Esophagus muscularis mucosa (tissue), 4 donors: ENCODE measurements at regions not wholly inside any gene's neighbourhood (a gene's known extent, or its start where the extent isn't known, plus 50 kb on each side); places are given as distances from the start of the nearest gene placed in this dataset.

Source experiments
- DNase-seq: peaks from one replicate; pipeline ENCODE4 v3.0.0-alpha.2; 2017; ENCODE audit errors: extremely low spot score
- H3K27ac ChIP-seq, 4 donors: fragments of 200-600 bp; sonication (generic); replicated peaks in 1 of 4; 1 replicate in 3 of 4; 2 replicates in 1 of 4; pipeline ENCODE4 v1.5.1; 2016 to 2019; ENCODE audit warnings: mild to moderate bottlenecking in 1 of 4
- H3K27me3 ChIP-seq, 4 donors: fragments of 200-600 bp; sonication (generic); one replicate each; pipeline versions ENCODE4 v1.5.1 to v1.6.0; 2016 to 2019
- H3K36me3 ChIP-seq, 4 donors: fragments of 200-600 bp; sonication (generic); one replicate each; pipeline ENCODE4 v1.5.1; 2016 to 2019
- H3K4me1 ChIP-seq, 4 donors: fragments of 200-600 bp; sonication (generic); one replicate each; pipeline ENCODE4 v1.5.1; 2016 to 2019
- H3K4me3 ChIP-seq, 4 donors: fragments of 200-600 bp; sonication (generic); 1 replicate in 2 of 4; 2 replicates in 2 of 4; pipeline ENCODE4 v1.5.1; 2016 to 2019; ENCODE audit warnings: mild to moderate bottlenecking in 4 of 4, moderate library complexity in 1 of 4
- H3K9me3 ChIP-seq, 4 donors: fragments of 200-600 bp; sonication (generic); 1 replicate in 3 of 4; 2 replicates in 1 of 4; pipeline ENCODE4 v1.5.1; 2016 to 2019
- EP300 ChIP-seq: sonication (generic); formaldehyde crosslinking; IDR thresholded peaks from one replicate; pipeline ENCODE4 v1.6.1; 2017; ENCODE audit warnings: antibody characterized with exemption
- POLR2A ChIP-seq: fragments of 450-650 bp; IDR thresholded peaks from one replicate; pipeline ENCODE4 v1.6.1; 2017; ENCODE audit warnings: antibody characterized with exemption, moderate library complexity, mild to moderate bottlenecking, low read depth
- POLR2AphosphoS5 ChIP-seq, 2 donors: sonication (generic); formaldehyde crosslinking; IDR thresholded peaks; one replicate each; pipeline ENCODE4 v1.6.1; 2017; ENCODE audit warnings: antibody characterized with exemption in 2 of 2
- WGBS: methylation state at CpG from one replicate; pipeline ENCODE4 v1.1.5; 2018; 5-methylcytosine and 5-hydroxymethylcytosine counted together
- intact Hi-C: fragments of 100-400 bp; cut with DNase I; formaldehyde crosslinking; loops from one replicate; pipeline ENCODE4 v1.15.1; 2023
- TF ChIP-seq, protein P1 (sequence below), 3 experiments: fragments of 200-600 bp in 2 of 3; fragments of 450-650 bp in 1 of 3; sonication (generic) in 2 of 3; IDR thresholded peaks; one replicate each; pipeline ENCODE4 v1.5.1; 2017 to 2019; ENCODE audit warnings: antibody characterized with exemption in 3 of 3, mild to moderate bottlenecking in 2 of 3, moderate library complexity in 1 of 3

DNA sequence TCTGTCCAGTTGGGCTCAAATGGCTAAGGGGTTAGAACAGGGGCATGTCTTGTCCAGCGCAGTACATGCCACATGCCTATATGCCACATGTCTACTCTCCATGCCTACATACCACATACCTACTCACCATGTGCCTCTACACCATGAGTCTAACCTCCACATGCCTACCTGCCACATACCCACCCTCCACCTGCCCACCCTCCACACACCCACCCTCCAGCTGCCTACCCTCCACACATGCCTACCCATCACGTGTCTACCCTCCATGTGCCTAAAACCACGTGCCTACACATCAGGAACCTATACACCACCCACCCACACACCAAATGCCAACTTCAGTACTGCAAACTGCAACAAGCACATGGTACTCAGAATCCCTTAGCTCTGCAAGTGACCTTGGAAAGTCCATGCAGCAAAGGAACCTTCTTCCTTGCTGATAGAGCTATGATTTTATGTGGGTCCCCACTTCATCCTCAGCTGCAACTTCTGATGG, 113.0 kb upstream of the CST7 start:
- Histone ChIP-seq H3K4me3 (no peak overlapping the region), H3K27me3 (peaks cover 0 to 7% (median 0%) of the 10 kb centered on the region in 4 donors), H3K4me1 (no peaks in the 10 kb centered on the region), H3K9me3 (no peaks in the 10 kb centered on the region), H3K27ac (no peak overlapping the region), H3K36me3 (no peaks in the 10 kb centered on the region)
- intact Hi-C loops = no loop called here
- TF ChIP-seq POLR2AphosphoS5 (IDR thresholded peaks at IDR 0.05) (no peak), POLR2A (no peak), EP300 (no peak)
- TF ChIP-seq, protein P1, sequence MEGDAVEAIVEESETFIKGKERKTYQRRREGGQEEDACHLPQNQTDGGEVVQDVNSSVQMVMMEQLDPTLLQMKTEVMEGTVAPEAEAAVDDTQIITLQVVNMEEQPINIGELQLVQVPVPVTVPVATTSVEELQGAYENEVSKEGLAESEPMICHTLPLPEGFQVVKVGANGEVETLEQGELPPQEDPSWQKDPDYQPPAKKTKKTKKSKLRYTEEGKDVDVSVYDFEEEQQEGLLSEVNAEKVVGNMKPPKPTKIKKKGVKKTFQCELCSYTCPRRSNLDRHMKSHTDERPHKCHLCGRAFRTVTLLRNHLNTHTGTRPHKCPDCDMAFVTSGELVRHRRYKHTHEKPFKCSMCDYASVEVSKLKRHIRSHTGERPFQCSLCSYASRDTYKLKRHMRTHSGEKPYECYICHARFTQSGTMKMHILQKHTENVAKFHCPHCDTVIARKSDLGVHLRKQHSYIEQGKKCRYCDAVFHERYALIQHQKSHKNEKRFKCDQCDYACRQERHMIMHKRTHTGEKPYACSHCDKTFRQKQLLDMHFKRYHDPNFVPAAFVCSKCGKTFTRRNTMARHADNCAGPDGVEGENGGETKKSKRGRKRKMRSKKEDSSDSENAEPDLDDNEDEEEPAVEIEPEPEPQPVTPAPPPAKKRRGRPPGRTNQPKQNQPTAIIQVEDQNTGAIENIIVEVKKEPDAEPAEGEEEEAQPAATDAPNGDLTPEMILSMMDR (IDR thresholded peaks at IDR 0.05) = no peak
- no peak for DNase-seq
- 88% methylated on average over 3 of the region's 3 CpGs for WGBS

DNA sequence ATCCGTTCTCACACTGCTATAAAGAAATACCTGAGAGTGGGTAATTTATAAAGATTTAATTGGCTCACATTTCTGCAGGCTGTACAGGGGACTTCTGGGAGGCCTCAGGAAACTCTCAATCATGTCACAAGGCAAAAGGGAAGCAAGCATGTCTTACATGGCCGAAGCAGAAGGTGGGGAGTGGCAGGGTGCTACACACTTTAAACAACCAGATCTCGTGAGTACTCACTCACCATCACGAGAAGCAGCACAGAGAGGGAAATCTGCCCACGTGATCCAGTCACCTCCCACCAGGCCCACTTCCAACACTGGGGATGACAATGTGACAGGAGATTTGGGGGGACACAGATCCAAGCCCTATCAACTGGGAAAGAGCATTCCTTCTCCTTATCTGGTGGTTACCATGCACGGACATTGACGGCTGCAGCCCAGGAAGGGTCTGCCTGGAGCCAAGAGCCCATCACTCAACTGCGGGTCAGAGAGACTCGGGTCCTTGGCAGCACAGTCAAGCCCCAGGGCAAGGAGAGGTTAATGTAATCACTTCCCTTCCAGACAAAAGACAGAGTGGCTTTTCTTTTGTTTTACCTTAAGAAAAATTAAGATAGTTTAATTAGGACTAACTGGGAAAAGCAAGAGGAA, 112.3 kb upstream of the CST7 start:
- TF ChIP-seq POLR2AphosphoS5 (IDR thresholded peaks at IDR 0.05) (no peak), POLR2A (no peak), EP300 (no peak)
- TF ChIP-seq, protein P1 (IDR thresholded peaks at IDR 0.05) = no peak
- 49% methylated on average over 9 of the region's 9 CpGs for WGBS
- Histone ChIP-seq H3K4me3 (no peak overlapping the region), H3K27ac (no peak overlapping the region), H3K4me1 (no peaks in the 10 kb centered on the region), H3K36me3 (no peaks in the 10 kb centered on the region), H3K9me3 (no peaks in the 10 kb centered on the region), H3K27me3 (peaks cover 0 to 7% (median 0%) of the 10 kb centered on the region in 4 donors)
- intact Hi-C loops = no loop called here
- DNase-seq = no peak

DNA sequence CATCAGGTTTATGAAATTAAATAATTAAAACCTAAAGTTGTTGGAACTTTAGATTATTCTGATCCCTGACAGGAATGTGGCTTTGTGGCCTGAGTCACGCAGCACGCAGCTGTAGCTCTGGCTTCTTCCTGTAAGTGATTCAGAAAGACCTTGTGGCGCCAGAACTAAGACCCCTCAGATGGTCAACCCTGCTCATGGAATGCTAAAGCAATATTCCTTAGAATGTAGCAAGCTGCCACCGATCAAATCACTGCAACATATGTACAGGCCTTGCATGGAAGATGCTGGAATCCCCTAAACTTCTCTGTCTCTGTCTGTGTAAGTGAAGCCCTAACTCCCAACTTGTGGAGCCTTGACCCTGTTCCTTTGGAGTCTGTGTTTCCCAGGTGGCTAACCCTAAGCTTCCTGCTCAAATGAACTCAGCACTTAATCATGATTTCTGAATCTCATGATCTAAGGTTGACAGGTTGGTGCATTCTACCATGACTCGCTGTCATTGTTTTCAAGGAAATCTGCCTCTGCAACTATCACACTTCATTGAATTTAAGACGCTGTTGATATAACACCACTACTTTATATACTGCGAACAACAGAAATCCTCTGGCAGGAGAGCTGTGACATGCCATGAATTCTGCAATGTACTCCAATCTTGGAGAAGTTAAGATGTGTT, 111.2 kb upstream of the CST7 start:
- Histone ChIP-seq H3K4me3 (no peak overlapping the region), H3K4me1 (no peaks in the 10 kb centered on the region), H3K27me3 (peaks cover 0 to 7% (median 0%) of the 10 kb centered on the region in 4 donors), H3K27ac (no peak overlapping the region), H3K36me3 (no peaks in the 10 kb centered on the region), H3K9me3 (no peaks in the 10 kb centered on the region)
- DNase-seq = no peak
- WGBS = 89% methylated on average over 7 of the region's 7 CpGs
- no peak for TF ChIP-seq EP300
- TF ChIP-seq, protein P1 (IDR thresholded peaks at IDR 0.05) = no peak
- no peak for TF ChIP-seq POLR2A
- no peak for TF ChIP-seq POLR2AphosphoS5 (IDR thresholded peaks at IDR 0.05)
- intact Hi-C loops = no loop called here

DNA sequence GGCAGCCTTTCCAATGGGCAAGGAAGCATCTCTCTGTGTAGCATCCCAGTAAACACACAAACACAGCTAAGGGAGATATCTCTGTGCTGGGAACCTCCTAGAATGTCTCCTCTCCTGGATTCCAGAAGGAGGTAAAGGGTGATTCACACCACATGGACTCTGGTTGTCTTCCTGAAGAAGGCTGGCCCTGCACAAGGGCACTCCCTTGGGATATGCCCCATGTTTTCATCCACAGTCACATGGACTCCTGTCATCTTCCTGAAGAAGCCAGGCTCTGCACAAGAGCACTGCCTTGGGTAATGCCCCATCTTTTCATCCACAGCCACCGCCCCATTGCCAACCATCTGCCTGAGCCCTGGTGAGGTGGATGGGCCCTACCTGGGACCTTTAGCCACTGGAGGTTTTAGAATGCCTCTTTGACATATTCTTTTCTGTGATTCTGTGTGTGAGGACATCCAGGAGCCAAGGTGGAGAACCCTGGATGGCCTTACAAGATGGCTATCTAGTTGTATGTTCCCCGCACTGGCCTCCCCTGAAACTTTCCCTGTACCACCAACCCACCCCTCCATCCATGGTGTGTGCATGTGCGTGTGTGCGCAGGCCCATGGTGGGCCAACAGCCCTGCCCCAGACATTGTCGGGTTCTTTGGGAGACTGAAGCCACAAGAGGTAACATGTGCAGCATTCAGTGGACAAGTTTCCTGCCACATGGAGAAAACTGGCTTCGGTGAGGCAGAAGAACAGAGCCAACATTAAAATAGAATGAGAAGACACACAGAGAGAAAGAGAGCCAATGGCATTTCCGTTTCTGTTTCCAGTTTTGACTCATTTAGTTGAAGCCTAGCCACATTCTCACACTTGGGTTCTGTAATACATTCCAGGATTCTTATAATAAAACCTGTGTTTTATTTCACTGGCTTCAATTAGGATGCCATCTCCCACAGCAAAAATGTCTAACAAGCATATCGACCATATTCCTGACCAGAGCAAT, 110.2 kb upstream of the CST7 start:
- H3K36me3 ChIP-seq = no peaks in the 10 kb centered on the region
- intact Hi-C loops = no loop called here
- H3K4me3 ChIP-seq = no peak overlapping the region
- 79% methylated on average over 8 of the region's 8 CpGs for WGBS
- peaks cover 0 to 7% (median 0%) of the 10 kb centered on the region in 4 donors for H3K27me3 ChIP-seq
- H3K4me1 ChIP-seq = no peaks in the 10 kb centered on the region
- H3K27ac ChIP-seq = no peak overlapping the region
- no peak for DNase-seq
- H3K9me3 ChIP-seq = no peaks in the 10 kb centered on the region
- TF ChIP-seq POLR2A (no peak), EP300 (no peak), POLR2AphosphoS5 (IDR thresholded peaks at IDR 0.05) (no peak)
- TF ChIP-seq, protein P1 (IDR thresholded peaks at IDR 0.05) = no peak
